Gastrocnemius medialis (tissue), 4 donors: ENCODE measurements at regions not wholly inside any gene's neighbourhood (a gene's known extent, or its start where the extent isn't known, plus 50 kb on each side); places are given as distances from the start of the nearest gene placed in this dataset.

Source experiments
- POLR2A ChIP-seq, 2 donors: fragments of 450-650 bp; IDR thresholded peaks; one replicate each; pipeline ENCODE4 v1.6.1; 2017; ENCODE audit warnings: antibody characterized with exemption in 2 of 2, mild to moderate bottlenecking in 2 of 2, moderate library complexity in 2 of 2
- TF ChIP-seq, protein P1 (sequence below), 5 experiments: fragments of 450-650 bp in 3 of 5; fragments of 200-600 bp in 2 of 5; sonication (generic) in 2 of 5; IDR thresholded peaks in 4 of 5; conservative IDR thresholded peaks in 1 of 5; 1 replicate in 4 of 5; 2 replicates in 1 of 5; pipeline ENCODE4 v1.5.1; 2016 to 2019; ENCODE audit warnings: antibody characterized with exemption in 5 of 5, mild to moderate bottlenecking in 3 of 5, moderate library complexity in 3 of 5

DNA sequence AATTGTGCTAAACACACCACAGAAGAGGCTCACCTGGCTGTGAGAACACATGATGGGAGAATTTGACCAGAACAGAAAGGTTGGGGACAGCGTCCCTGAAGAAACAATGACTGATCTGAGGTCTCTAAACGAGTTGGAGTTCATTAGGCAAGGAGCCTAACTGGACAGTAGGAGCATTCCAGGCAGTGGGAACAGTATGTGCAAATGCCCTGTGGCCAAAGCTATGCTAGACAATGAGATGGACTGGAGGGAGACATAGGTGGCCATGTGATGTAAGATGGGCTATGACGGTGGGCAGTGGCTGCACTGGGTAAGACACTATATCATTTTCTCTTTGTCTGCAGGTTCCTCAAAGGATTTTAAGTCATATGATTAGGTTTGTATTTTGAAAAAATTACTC is 95.1 kb upstream of the ARAP3 start:
- TF ChIP-seq POLR2A (IDR thresholded peaks at IDR 0.05) = no peak
- TF ChIP-seq, protein P1, sequence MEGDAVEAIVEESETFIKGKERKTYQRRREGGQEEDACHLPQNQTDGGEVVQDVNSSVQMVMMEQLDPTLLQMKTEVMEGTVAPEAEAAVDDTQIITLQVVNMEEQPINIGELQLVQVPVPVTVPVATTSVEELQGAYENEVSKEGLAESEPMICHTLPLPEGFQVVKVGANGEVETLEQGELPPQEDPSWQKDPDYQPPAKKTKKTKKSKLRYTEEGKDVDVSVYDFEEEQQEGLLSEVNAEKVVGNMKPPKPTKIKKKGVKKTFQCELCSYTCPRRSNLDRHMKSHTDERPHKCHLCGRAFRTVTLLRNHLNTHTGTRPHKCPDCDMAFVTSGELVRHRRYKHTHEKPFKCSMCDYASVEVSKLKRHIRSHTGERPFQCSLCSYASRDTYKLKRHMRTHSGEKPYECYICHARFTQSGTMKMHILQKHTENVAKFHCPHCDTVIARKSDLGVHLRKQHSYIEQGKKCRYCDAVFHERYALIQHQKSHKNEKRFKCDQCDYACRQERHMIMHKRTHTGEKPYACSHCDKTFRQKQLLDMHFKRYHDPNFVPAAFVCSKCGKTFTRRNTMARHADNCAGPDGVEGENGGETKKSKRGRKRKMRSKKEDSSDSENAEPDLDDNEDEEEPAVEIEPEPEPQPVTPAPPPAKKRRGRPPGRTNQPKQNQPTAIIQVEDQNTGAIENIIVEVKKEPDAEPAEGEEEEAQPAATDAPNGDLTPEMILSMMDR (IDR thresholded peaks at IDR 0.05 in 4 of 5, conservative IDR thresholded peaks at IDR 0.05 in 1 of 5) = no peak
